ENCODE measurements at regions not wholly inside any gene's neighbourhood (a gene's known extent, or its start where the extent isn't known, plus 50 kb on each side); places are given as distances from the start of the nearest gene placed in this dataset.

GRCh38 chr4:13126976-13127910 lies 356.9 kb downstream of the RAB28 start:
- no peak for DNase-seq (ENCODE audit: low read depth)

GRCh38 chr4:13118633-13119032 lies 365.5 kb downstream of the RAB28 start:
- DNase-seq (ENCODE audit: low read depth): no peak

- DNase-seq (ENCODE audit: low read depth): no peak
These were observed 367.0 kb downstream of the RAB28 start for GRCh38 chr4:13117185-13117584.

- DNase-seq (ENCODE audit: low read depth): no peak
These were observed 372.1 kb downstream of the RAB28 start for GRCh38 chr4:13112030-13112429.

- DNase-seq (ENCODE audit: low read depth): no peak
These were observed 374.6 kb downstream of the RAB28 start for GRCh38 chr4:13109536-13109935.

- DNase-seq (ENCODE audit: low read depth): no peak
These were observed 376.0 kb downstream of the RAB28 start for GRCh38 chr4:13108096-13108495.

- DNase-seq (ENCODE audit: low read depth): no peak
These were observed 380.6 kb downstream of the RAB28 start for GRCh38 chr4:13103382-13104015.

DNA sequence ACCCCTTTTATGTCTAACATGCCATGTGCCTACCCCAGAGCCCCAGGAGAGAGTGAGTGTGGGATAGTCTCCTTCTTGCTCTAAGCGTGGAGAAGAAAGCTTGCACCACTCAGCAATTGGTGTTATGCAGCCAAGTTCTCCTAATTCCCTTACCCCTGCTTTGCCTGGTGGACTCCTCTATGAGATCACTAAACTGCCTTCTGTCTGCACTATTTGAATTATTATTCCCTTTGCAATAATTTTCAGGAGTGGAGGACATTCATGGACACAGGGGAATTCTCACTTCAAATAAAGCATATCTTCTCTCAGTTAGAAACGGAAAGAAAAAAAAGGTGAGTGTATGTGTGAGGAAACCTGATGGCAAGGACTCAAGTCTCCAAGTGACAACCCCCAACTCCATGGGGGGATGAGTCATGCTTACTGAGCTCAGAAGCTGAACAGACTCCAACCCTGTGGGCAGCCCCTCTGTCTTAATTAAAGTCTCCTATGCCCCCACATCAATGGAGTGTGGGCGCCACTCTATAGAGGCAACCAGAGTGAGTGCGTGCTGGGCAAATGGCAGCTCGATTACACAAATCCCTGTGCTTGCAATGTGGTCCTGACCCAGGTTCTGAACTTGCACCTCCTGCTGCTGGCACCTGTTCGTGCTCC lies 381.9 kb downstream of the RAB28 start:
- no peak for DNase-seq (ENCODE audit: low read depth)

DNA sequence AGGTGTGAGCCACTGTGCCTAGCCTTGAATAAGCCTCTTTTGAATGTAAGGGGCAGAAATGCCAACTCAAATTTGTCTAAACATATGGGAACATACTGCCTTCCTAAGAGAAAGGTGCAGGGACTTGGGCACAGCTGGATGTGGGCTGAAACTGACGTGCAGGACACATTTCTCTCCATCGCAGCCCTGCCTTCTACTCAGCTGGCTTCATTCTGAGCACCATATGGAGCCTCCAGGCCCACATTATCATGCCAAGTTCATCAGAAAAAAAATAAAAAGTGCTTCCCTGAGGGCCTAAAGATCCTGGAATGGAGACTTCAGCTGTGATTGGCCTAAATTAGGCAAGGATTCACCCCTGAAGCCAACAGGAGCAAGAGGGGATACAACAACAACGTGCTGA lies 386.2 kb downstream of the RAB28 start:
- DNase-seq (ENCODE audit: low read depth): no peak

DNA sequence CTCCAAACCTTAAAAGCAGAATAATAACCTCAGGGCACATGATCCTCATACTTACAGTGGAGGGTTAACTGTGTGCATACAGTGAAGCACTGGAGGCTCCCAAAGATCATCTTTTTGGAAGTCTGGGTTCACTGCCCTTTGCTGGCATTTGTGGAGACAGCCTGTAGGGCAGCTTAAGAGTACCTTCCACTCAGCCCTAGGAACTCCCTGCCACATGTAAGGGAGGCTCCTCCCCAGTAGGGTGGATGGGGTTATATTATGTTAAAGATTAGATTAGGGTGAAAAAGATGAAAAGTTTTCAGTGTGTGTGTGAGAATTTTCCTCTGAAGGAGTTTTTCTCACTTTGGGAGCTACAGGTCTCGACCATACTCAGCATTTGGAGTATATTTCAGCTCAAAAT lies 388.4 kb downstream of the RAB28 start:
- DNase-seq (ENCODE audit: low read depth): no peak

GRCh38 chr4:13093170-13093569 lies 391.0 kb downstream of the RAB28 start:
- DNase-seq (ENCODE audit: low read depth): no peak

DNA sequence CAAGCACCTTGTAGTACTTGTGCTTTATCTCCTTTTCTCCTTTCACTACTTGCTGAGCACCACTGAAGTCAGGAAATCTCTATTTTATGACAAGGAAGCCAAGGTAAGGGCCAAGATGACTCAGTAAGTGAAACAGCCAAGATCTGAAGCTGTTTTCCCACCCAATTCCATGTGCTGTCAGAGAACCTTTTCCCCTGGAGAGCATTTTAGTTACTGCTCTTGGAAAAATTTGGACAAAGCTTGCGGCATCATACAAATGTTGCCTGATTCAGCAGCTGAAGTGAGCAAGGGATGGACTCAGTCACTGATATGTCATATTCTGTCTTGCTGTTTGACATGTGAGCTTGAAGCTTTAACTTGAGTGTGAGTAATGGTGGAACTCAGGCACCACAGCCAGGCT lies 391.4 kb downstream of the RAB28 start:
- peak; percentile 86 for DNase-seq (ENCODE audit: low read depth)

- DNase-seq (ENCODE audit: low read depth): no peak
These were observed 394.5 kb downstream of the RAB28 start for GRCh38 chr4:13089659-13089998.

- DNase-seq (ENCODE audit: low read depth): peak; percentile 67
These were observed 395.1 kb downstream of the RAB28 start for GRCh38 chr4:13088726-13089658.

DNA sequence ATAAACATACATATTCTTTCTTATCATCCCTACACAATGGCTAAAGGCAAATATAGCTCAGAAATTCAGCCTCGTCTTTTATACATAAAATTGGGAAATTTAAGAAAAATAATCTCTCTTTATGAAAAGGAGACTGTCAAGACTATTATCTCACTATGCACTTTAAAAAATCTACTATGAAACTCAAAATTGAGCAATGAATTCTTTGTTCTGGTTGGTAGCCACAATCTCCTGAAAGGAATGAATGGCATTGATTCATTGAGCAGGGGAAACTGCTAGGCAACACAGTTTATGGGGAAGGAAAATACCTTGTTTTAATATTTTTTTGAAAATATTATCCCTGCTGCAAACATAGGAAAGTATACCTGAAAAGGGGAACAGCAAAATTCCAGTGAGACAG lies 397.1 kb downstream of the RAB28 start:
- no peak for DNase-seq (ENCODE audit: low read depth)

DNA sequence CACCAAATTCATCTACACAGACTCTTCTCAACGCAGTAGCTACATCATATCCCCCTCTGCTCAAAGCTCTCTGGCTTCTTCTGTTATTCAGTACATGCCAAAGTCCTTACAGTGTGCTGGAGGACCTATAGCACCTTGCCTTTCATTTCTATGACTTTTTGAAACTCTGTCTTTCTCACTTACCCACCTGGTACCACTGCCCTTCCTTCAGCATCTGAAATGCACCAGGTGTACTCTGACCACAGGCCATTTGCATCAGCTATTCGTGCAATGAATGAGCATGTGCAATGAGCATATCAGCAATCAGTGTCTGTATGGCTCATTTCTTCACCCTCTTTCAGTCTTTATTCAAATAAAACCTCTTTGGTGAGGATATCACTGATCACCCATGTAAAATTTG lies 399.9 kb downstream of the RAB28 start:
- DNase-seq (ENCODE audit: low read depth): no peak

GRCh38 chr4:13081830-13082229 lies 402.3 kb downstream of the RAB28 start:
- DNase-seq (ENCODE audit: low read depth): no peak

- DNase-seq (ENCODE audit: low read depth): no peak
These were observed 417.1 kb downstream of the RAB28 start for GRCh38 chr4:13067077-13067476.

DNA sequence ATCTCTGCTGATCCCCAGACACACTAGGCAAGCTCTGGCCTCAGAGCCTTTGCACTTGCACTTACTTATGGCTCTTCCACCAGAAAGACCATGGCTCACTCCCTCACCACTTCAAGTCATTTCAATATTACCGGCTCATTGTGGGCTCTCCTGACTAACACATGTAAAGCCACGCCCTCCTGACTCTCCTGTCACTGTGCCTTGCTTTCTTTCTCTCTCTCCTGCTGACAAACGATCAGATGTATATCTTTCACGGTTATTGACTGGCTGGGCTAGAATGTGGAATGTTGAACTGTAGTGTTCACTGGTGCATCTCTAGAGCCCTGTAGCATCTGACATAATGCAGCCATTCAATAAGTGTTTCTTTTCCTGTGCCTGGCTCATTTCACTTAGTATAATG lies 425.1 kb downstream of the RAB28 start:
- DNase-seq (ENCODE audit: low read depth): no peak

GRCh38 chr4:13056630-13057189 lies 427.4 kb downstream of the RAB28 start:
- DNase-seq (ENCODE audit: low read depth): no peak

- no peak for DNase-seq (ENCODE audit: low read depth)
These were observed 429.6 kb downstream of the RAB28 start for GRCh38 chr4:13054420-13054970.
